ENCODE measurements at regions not wholly inside any gene's neighbourhood (a gene's known extent, or its start where the extent isn't known, plus 50 kb on each side); places are given as distances from the start of the nearest gene placed in this dataset.

GRCh38 chr2:71826826-71827523, 320.7 kb downstream of the CYP26B1 start:
- TF ChIP-seq CTCF (IDR thresholded peaks at IDR 0.05) (no peak), POLR2AphosphoS5 (IDR thresholded peaks at IDR 0.05; ENCODE audit: low read depth, low read length) (no peak), TCF7L2 (IDR thresholded peaks at IDR 0.05; ENCODE audit: low read depth, low read length) (no peak), SIN3A (IDR thresholded peaks at IDR 0.05; ENCODE audit: borderline replicate concordance, insufficient read depth, low read depth, low read length) (no peak)
